Upper lobe of right lung (tissue), 1 donor: ENCODE measurements at regions not wholly inside any gene's neighbourhood (a gene's known extent, or its start where the extent isn't known, plus 50 kb on each side); places are given as distances from the start of the nearest gene placed in this dataset.

Source experiments
- ATAC-seq: fragments of 200-7000 bp; cut with Tn5 transposase; one replicate; pipeline ENCODE4 v1.9.1; 2020; ENCODE audit warnings: mild to moderate bottlenecking, moderate library complexity
- DNase-seq: peaks from one replicate; pipeline ENCODE4 v3.0.0-alpha.2; 2020
- H3K27ac ChIP-seq: fragments of 200-600 bp; one replicate; pipeline ENCODE4 v1.8.0; 2022
- H3K27me3 ChIP-seq: fragments of 200-600 bp; one replicate; pipeline ENCODE4 v1.8.0; 2022; ENCODE audit warnings: mild to moderate bottlenecking
- H3K36me3 ChIP-seq: fragments of 200-600 bp; one replicate; pipeline ENCODE4 v1.8.0; 2022
- H3K4me1 ChIP-seq: fragments of 200-600 bp; one replicate; pipeline ENCODE4 v1.8.0; 2022
- H3K4me3 ChIP-seq: fragments of 200-600 bp; one replicate; pipeline ENCODE4 v1.8.0; 2022; ENCODE audit warnings: mild to moderate bottlenecking
- H3K9me3 ChIP-seq: fragments of 200-600 bp; one replicate; pipeline ENCODE4 v1.8.0; 2022
- intact Hi-C: fragments of 100-400 bp; cut with DNase I; formaldehyde crosslinking; loops from one replicate; pipeline ENCODE4 v1.11.0; 2022
- TF ChIP-seq, protein P1 (sequence below): fragments of 200-600 bp; IDR thresholded peaks from one replicate; pipeline ENCODE4 v1.8.0; 2022; ENCODE audit warnings: antibody characterized with exemption
- donor health status: DM: no; HTN: yes; CAD: no; lungs with severe emphysema.

DNA sequence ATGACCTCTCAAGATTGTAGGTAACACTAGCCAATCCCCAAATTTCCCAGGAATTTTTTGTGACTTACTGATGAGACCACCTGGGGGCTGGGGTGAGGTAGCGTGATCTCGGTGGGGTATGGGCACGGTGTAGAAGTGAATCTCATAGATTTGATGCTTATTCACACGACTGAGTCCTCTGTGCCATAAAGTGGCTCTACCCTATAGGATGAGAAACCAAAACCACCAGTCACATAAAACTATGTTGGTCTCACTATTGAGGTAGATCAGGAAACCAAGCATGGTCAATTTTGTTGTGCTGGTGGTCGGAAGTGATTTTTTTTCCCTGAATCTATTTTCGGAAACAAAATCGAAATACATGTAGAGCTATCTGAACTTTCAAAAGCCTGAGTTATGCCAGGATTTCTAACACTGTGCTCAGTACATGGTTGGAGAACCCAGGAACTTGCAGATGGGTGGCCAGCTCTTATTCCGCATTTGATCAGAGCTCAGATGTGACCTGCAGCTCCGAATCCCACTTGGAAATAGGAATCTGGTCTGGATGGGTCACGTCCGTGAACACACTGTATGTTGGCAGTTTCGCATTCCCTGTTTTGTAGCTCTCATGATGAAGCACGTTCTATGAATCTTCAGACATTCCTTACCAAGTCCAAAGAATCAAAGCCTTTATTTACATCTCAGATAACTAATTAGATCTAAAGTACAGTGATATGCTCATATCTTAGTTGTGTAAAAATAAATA lies 261.5 kb downstream of the KLF6 start:
- no peak overlapping the region for H3K4me3 ChIP-seq
- intact Hi-C loops: no loop called here
- no peak for DNase-seq
- H3K4me1 ChIP-seq: no peaks in the 10 kb centered on the region
- no peaks in the 10 kb centered on the region for H3K27me3 ChIP-seq
- H3K27ac ChIP-seq: no peak overlapping the region
- no peaks in the 10 kb centered on the region for H3K9me3 ChIP-seq
- no peaks in the 10 kb centered on the region for H3K36me3 ChIP-seq
- TF ChIP-seq, protein P1, sequence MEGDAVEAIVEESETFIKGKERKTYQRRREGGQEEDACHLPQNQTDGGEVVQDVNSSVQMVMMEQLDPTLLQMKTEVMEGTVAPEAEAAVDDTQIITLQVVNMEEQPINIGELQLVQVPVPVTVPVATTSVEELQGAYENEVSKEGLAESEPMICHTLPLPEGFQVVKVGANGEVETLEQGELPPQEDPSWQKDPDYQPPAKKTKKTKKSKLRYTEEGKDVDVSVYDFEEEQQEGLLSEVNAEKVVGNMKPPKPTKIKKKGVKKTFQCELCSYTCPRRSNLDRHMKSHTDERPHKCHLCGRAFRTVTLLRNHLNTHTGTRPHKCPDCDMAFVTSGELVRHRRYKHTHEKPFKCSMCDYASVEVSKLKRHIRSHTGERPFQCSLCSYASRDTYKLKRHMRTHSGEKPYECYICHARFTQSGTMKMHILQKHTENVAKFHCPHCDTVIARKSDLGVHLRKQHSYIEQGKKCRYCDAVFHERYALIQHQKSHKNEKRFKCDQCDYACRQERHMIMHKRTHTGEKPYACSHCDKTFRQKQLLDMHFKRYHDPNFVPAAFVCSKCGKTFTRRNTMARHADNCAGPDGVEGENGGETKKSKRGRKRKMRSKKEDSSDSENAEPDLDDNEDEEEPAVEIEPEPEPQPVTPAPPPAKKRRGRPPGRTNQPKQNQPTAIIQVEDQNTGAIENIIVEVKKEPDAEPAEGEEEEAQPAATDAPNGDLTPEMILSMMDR: no peak
- no peak for ATAC-seq

GRCh38 chr10:3516923-3517255 lies 268.1 kb downstream of the KLF6 start:
- DNase-seq (no peak), ATAC-seq (no peak)
- no peaks in the 10 kb centered on the region for H3K27me3 ChIP-seq
- H3K27ac ChIP-seq: no peak overlapping the region
- no peaks in the 10 kb centered on the region for H3K36me3 ChIP-seq
- H3K4me3 ChIP-seq: no peak overlapping the region
- TF ChIP-seq, protein P1: no peak
- H3K9me3 ChIP-seq: no peaks in the 10 kb centered on the region
- intact Hi-C loops: no loop called here
- H3K4me1 ChIP-seq: no peaks in the 10 kb centered on the region

DNA sequence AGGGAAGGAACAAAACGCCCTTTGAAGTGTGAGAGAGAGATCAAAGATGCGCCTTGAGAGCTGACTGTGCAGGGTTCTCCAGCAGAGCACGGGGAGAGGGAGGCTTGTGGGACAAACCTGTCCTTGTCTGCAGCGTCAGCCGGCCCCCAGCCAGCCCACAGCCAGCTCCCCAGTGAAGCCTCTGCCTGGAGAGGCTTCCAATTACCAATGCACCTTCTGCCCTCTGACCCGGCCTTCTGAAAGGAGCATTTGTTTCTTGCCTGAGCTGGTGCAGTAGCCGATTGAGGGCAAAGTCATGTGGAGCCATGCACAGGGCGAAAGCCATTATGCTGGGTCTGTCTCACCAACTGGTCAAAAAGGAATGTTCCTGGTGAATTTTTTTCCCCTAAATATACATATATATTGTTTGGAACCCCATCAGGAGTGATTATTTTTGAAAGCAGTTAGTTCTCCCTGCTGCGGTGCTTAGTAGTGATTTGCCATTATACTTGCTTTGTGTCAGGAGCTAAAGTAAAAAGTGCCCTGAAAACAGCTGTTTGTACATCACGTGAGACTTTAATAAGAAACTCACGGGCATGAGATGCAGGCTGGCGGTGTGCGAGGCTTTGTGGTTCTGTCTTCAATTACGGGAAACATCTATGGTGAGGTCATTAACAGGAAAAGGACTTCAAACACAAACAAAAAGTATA lies 268.6 kb downstream of the KLF6 start:
- no peaks in the 10 kb centered on the region for H3K27me3 ChIP-seq
- intact Hi-C loops: no loop called here
- H3K36me3 ChIP-seq: no peaks in the 10 kb centered on the region
- TF ChIP-seq, protein P1: no peak
- no peak overlapping the region for H3K4me3 ChIP-seq
- no peak for ATAC-seq
- no peak overlapping the region for H3K27ac ChIP-seq
- H3K4me1 ChIP-seq: no peaks in the 10 kb centered on the region
- no peak for DNase-seq
- no peaks in the 10 kb centered on the region for H3K9me3 ChIP-seq

- TF ChIP-seq, protein P1: no peak
- H3K4me3 ChIP-seq: no peak overlapping the region
- no peaks in the 10 kb centered on the region for H3K4me1 ChIP-seq
- no peaks in the 10 kb centered on the region for H3K9me3 ChIP-seq
- intact Hi-C loops: no loop called here
- H3K27me3 ChIP-seq: no peaks in the 10 kb centered on the region
- DNase-seq (no peak), ATAC-seq (no peak)
- H3K36me3 ChIP-seq: no peaks in the 10 kb centered on the region
- H3K27ac ChIP-seq: no peak overlapping the region
These were observed 270.3 kb downstream of the KLF6 start for GRCh38 chr10:3514691-3515090.

GRCh38 chr10:3512263-3512662 lies 272.7 kb downstream of the KLF6 start:
- no peak for DNase-seq
- no peak for ATAC-seq
- H3K4me3 ChIP-seq: no peak overlapping the region
- no peak overlapping the region for H3K27ac ChIP-seq
- intact Hi-C loops: no loop called here
- TF ChIP-seq, protein P1: no peak
- H3K36me3 ChIP-seq: no peaks in the 10 kb centered on the region
- no peaks in the 10 kb centered on the region for H3K27me3 ChIP-seq
- H3K4me1 ChIP-seq: no peaks in the 10 kb centered on the region
- H3K9me3 ChIP-seq: no peaks in the 10 kb centered on the region
